ENCODE measurements at regions not wholly inside any gene's neighbourhood (a gene's known extent, or its start where the extent isn't known, plus 50 kb on each side); places are given as distances from the start of the nearest gene placed in this dataset.

DNA sequence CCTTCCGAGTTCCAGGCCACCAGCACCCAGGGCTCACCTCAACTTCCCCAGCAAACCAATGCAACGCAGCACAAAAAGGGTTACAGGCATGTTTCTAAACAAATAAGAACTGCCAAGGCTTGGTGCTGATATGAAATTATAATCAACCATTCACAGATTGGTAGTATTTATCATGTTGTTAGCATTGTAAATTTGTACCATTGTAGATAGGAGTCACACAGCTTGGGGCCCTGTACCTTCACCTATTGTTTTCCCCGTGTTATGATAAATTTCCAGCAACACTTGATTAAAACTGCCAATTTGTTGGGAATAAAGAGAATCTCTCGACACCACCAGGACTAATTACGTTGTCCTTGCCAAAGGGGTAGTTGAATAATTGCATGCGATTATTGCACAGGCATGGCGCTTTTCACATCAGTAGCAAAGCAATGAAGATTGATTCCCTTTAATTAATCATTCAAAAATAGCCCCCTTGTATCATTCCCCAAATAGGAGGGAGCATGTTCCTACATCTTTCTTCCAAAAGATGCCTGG, 454.1 kb downstream of the ZNF608 start:
- DNase-seq = no peak

DNA sequence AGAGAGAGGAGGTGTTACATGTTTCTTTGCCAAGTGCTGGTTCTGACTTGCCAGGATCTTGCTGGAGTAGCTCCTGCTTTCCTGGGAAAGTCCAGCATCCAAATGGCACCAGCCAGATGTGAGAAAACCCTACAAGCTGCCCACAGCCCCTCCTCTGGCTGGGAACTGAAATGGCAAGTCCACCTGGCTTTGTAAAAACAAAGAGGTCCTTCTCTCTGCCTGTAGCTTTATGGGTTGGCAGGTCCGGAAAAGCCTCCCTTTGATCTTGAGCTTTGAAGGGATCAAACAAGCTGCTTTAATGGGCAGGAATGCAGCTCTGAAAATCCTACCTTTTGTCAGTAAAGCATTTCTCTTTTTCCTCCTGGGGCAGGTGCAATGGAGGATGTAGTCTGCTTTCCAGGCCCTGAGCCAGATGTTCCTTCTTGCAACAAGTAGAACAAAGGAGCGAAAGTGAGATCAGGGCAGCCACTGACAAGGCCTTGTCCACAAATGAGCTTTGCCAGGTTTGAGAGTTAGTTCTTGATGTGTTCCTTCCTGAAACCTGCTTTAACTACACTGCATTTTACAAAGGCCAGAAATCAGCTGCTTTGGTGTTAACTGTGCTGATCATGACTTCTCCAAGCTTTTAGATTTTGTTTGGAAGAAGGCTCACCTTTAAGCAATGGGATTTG, 456.7 kb downstream of the ZNF608 start:
- no peak for DNase-seq

DNA sequence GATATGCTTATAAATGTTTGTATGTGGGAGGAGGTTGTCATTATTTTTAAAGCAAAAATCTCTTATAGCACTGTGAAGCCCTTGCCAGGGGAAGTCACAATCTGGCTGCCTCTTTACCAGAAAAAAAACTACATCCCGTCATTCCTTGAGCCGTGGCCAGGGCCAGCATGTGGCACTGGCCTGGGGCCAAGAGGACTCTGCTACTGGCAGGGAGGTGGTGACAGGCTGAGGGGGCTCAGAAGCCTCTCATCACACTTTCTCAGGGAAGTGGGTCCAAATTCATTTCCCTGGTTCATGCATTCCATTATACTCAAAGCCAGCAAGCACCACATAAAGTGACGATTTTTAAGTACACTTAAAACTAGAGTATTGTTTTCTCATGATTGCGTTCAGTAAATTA, 457.3 kb downstream of the ZNF608 start:
- DNase-seq = no peak

DNA sequence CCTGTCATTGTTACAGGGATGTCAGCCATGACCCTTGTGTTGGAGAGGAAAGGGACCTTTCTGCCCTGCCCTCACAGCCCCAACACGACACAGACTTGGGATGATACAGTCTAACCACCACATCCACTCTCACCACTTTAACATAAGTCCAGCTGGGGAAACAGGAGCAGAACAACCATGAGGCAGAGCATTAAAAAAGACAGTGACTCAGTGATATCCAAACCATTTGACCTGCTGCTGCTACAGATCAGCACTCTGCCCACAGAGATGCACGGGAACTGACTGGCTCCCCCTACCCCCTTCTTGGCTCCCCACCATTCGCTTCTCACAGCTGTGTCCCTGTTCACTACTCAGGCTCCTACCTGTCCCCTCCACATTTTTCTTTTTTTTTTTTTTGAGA, 458.6 kb downstream of the ZNF608 start:
- DNase-seq = no peak

DNA sequence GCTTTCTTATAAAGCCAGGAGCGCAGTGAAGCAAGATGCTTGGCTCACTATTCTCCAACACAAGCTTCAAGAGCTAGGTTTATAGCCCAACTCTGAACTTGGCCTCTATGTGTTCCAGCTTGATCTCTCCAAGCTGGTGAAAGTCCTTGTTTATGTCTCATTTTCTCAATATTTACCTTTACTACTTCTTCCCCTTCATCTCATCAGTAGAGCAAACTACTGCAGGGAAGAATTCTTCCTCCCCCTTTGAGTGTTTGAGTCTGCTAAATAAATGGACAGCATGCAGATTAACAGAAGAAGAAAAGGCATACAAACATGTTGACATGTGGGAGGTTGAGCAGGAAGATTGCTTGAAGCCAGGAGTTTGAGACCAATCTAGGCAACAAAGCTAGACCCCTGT, 460.7 kb downstream of the ZNF608 start:
- no peak for DNase-seq

DNA sequence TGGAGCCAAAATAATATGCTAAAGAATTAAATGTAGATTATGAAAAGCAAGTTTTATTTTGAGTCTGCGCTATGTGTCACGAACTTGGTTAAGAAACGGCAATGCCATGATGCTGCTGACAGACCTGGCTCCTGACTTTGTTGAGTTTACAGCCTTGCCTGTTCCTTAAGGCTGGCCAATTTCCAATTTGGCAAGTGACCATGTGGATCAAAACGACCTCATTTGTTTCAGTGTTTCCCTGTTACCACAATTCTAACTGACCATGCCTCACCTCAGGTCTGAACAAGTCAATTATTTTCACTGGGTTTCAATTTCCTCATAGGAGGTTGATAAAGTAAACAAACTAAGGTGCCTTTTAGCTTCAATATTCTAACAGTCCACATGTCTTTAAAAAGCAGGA, 461.4 kb downstream of the ZNF608 start:
- no peak for DNase-seq

DNA sequence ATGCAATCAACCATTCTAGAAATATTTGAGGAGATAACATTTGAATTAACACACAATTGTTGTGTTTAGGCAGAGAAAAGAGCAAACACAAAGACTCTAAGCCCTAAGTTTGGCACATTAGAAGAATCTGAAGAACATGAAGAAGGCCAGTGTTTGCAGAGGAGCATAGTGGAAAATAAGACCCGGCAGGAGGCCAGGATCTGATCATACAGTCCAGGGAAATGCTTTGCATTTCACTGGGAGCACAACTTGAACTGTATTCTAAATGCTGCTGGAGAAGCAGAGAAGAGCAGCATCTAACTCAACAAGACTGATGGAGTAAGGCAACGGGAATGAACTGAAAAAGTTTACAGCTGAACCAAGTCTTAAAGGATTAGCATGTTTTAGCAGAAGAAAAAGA, 463.4 kb downstream of the ZNF608 start:
- no peak for DNase-seq

DNA sequence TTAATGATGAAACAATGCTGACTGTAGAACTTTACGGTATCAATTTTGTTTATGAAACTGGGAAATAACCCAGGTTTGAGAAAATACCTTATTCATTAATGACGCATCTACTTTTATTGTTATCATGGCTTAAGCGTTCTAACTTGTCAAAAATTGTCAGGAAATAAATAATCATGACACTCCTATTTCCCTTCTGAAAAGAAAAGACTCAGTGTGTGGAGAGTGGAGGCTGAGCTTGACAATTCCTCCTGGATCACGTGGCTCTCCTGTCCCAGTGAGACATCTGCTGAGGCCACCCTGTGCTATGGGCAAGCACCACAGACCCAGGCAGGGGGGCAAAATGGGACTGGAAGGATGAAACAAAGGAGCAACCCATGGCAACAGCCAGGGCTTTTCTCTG, 466.4 kb downstream of the ZNF608 start:
- no peak for DNase-seq

DNA sequence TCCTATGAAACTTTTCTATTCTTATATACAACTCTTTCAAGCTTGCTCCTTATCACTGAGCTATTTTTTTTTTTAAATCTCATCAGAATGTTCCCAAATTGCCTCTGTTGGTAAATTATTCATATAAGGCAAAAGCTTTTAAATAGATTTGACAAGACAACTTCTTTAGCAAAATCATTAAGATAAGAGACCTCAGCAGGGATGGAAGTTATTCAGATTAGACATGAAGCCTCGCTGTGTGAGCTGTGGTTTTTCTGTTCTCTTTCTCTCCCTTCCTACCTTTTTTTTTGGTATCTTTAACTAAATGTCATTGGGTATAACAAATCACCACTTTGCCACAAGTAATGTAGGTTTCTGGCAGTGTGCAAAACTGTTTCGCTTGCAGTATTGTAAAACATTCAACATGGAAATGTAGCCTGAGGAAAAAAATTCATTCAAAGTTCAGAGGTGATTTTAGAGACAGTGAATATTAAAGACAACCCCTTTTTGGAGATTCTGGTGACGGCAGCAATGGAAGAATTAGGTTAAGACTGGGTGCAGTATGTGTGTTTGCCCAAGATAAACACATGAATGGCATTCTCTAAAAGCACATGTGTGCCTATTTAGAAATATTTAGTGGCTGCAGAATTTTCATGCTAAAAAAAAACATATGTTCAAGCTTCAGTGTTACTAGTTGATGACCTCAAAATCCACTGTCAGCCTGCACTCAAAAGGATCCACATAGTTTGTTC, 467.1 kb downstream of the ZNF608 start:
- DNase-seq = no peak

DNA sequence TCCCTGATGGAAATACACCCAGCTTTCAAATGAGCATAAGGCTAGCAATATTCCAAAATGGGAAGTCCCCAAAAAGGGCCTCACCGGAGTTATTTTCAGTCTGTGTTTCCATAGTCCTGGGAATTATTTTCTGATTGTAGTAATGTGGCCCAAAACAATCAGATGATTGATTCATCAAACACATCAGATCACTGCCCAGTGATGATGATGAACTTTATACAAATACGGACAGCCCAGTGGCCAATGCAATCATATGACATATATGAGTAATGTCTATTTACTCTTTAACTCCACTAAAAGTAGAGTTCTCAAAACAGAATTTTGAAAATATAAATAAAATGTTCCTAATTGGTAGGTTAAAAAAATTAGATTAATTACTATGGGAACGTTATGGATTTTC, 467.8 kb downstream of the ZNF608 start:
- no peak for DNase-seq

DNA sequence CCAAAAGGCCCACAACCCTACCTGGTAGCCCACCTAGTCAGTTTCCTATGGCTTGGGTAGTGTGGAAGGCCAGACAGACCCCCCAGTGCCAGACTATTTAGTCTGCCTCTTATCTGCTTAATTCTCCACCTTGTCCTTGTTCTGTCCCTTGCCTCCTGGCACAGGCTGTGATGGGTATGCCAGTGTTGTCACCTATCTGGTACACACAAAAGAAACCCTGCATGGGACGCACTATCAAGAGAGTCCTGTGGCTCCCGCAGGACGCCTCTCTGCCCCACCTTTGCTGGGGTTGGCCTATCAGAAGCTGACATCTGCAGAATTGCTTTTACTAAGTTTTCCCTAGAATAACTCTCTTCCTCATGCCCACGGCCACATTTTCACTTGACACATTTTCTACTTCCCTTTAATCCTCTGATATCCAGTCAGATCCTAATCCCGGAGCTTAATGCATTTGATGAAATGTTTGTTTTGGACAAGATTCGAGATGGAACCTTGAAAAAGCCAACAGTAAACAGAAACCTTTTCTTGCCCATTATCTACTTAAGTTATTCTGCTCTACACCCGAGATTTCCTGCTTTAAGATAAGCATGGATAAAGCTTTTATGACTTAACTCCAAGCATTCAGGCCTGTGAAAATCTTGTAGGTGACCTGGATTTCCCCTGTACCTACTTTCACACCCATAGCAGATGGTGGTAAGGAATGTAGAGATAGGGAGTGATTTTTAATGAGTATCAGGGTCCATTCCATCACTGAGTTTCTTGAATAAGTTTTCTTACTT, 468.5 kb downstream of the ZNF608 start:
- DNase-seq = no peak

DNA sequence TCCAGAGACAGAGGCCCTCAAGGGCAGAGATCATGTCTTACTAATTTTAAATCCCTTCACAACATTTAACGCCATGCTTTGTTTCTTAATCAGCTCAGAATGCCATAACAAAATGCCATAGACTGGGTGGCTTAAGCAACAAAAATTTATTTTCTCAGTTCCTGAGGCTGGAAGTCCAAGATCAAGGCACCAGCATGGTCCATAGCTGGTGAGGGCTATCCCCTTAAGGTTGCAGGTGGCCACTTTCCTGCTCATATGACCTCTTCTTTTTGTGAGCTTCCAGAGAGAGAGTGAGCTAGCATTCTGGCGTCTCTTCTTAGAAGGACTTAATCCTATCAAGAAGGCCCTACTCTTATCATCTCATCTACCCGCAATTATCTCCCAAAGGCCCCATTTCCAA, 470.3 kb downstream of the ZNF608 start:
- no peak for DNase-seq

DNA sequence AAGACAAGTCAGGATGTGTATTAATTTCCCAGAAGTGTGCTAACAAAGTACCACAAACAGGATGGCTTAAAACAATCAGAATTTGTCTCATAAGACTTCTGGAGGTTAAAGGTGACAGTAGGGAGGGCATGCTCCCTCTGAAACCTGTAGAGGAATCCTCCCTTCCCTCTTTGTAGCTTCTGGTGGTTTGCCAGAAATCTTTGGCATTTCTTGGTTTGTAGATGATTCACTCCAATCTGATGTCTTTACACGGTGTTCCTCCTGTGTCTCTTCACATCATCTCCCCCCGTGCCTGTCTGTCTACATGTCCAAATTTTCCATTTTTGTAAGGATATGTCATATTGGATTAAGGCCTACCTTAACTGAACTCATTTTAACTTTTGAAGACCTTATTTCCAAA, 471.5 kb downstream of the ZNF608 start:
- DNase-seq = no peak

DNA sequence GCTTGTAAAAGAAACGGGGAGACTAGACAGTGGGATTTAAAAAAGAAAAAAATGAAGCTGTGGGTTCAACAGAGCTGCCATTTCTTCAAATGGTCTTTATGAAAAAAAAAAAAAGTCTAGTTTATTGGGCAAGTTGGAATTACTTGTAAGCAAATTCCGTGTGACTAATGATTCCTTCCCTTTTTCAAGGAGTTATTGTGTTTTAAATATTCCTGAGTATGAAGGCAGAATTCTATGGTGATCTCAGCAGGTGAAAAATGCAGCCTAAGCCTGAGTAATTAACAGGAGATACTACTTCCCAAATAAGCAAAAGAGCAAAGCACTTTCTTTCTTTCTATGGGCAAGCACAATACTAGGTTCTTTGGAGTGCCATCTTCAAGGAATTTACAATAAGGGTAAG, 481.9 kb downstream of the ZNF608 start:
- no peak for DNase-seq

DNA sequence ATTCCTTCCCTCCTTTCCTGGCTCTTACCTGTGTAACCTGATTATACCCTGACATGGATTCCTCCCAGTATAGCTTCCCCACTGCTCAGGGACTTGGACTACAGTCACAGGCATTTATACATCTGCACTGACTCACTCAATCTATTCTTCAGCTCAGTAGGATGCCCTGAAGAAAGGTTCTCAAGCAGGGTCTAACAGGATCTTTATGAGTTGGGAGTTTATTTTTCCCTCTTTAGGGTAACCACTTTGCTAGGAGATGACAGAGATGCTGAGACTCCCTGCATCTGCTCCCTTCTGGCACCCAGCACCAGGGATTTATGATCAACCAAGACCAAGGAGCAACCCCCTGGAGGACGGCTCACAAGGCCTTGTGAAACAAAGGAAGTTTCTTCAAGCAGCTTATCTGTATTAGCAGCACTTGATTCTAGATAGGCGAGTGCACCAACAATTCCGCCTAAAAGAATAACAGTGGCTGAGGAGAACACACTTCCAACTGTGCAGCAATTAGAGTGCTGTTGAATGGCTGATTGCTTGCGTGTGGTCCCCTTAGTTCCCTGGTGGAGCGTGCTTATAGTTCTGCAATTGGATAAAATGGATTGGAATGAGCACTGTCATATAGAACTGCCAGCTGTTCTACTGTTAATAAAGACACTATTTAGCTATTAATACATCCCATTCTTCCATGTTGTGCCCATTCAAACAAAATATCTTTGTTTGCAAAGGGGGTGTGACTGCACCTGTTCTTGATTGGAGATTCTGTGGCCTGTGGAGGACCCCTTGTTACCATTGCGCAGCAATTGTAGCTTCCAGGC, 482.6 kb downstream of the ZNF608 start:
- DNase-seq = no peak

DNA sequence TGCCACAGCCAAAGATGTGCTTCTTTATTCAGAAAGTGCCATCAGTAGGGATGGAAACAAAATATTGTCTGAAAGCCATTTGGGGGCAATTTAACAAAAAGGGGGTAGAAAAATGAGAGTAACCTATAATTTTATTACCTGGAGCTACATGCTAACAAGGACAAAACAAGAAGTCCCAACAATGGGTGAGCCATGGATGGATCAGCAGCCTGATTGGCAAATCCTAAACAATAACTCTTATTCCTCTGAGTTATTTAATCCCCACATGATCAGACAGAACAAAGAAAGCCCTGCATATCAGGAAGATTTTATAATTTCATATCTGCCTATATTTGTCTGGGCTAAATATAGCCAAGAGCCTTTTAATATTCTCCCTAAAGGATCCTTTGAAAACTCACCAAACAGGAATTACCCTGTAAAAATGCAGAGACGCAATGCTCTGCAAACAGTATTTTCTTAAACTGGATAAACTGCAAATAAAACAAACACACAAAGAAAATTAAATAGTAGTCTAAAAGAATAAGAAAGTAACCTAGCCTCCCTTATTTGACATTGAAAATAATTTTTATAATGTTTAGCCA, 483.4 kb downstream of the ZNF608 start:
- no peak for DNase-seq

DNA sequence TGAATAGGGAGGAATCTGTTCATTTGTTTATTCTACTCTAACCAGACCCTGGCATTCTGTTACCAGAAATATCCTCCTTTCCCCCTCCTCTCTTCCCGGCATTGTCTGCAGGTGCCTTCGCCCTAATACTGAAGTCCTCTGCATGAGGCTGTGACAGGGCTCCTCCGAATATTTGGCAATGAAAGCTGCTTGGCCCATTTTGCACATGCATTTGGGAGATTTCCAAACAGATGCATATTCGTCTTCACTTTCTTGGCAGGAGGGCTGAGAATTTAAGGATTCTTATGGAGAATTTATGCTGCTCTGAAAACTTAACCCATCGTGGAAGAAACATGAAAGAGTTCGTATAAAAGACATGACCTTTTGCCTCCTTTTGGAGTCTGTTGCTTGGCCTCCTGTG, 484.0 kb downstream of the ZNF608 start:
- DNase-seq = no peak

DNA sequence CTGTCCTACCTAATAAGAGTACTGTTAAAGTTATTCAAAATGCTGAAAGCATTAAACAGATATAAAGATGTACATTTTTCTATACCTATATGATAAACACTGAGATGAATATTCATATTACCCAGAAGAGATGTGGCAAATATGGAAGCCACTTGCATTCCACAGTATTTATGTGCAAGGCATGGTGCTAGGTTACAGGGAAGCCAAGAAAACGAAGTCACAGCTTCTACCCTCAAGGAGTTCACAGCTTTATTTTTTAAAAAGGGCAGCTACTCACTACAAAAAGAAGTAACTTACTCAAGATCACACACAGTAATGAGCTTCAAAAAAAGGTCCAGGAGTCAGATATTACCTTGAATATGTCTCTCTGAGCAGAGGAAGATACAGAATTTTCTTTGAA, 484.6 kb downstream of the ZNF608 start:
- no peak for DNase-seq

DNA sequence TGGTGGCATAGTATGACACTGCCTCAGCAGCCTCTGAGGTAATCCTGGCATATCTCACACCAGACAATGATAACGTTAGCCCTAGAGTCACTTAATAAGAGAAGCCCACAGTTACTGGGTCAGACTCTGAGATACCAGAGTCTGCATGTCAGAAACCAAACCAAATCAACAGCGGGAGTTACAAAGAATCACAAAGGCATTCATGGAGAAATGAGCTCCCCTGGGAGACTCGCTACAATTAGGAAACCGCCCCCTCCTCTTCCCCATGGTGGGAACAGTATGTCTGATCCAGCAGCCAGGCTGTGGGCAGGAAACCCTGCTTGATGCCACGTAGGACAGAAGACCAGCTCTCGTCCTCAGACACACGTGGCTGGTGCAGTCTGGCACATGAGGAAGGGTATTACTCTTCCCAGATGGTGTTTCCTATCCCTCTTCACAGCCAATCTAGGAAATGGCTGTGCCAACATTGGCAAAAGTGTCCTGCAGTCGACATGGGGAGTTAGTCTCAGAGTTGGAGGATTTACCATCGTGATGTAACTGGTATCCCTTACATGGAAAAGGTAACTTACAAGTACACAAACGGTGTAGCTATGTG, 485.4 kb downstream of the ZNF608 start:
- no peak for DNase-seq

DNA sequence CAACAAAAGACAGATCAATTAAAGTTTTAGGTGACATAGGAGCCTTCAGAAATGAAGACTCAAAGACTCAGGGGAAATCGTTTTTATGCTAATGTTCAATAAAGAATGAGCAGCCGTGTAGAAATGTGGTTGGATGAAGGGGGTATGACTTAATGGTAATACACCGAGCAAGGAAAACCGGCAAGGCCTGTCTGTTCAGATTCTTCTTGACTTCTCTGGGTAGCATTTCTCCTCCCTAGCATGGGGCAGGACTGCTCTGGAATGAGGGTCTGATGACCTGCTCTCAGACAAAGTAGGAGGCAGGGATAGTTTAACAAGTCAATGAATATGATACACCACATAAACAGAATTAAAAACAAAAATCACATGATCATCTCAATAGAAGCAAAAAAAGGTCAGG, 487.4 kb downstream of the ZNF608 start:
- no peak for DNase-seq

DNA sequence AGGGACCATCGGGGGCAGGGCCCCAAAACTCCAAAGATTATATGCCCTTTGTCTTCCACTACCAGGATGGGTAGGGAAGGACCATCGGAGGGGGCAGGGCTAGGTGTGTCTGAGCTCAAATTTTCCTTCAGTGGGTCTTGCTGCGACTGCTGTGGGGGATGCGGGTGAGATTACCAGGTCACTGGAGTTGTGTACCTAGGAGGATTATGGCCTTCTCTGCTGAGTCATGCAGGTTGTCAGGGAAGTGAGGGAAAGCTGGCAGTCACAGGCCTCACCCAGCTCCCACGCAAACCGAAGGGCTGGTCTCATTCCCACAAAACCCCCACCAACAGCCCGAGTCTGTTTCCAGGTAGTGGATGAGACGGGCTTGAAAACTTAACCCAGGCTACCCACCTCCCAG, 489.4 kb downstream of the ZNF608 start:
- DNase-seq = no peak

DNA sequence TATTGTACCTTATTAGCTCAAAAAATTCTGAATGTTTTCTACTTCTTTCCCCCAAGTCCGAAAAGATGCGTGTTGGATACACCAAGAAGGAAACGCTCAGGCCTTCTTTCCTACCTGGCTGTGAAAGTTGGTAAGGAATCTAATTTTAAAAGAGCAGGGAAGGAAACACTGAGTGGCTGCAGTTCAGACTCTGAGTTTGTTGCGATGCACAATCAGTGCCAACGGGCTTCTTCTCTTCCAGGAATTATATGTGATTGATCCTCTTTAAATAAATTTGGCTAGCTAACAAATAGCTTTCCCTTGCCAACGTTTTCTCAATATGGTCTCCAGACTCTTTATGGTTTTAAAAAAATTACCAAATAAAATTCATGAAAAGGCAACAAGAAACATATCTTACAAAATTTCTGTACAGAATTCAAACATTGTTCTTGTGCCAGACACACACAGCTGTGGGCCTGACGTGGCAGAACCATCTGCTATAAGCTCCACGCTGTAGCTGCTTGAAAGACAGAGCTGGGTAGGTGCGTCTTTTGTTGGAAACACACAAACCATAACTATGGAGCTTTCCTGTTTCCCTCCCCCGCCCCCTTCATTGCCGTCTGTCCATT, 493.1 kb downstream of the ZNF608 start:
- DNase-seq = no peak

Measured in cortex of kidney (tissue), 1 donor.